ENCODE measurements at regions not wholly inside any gene's neighbourhood (a gene's known extent, or its start where the extent isn't known, plus 50 kb on each side); places are given as distances from the start of the nearest gene placed in this dataset.

DNA sequence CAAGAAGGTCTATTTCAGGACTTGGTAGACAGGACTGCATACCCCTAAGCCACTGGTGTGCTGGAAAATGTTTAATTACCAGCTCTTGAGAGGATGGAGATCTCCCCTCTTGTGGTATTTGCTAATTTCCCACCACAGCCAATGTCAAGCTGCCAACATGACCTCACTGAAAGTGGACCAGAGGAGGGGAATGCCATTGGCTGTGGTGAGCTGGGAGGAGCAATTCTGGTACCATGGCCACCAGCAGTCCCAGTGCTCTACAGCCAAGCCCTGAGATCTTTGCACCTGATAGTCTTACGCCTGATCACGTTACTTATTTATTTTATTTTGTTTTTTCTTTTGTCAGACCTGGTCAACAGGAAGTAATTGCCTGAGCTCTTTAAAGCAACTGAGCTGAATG lies 82.5 kb upstream of the BCL6 start:
- no peak for DNase-seq

DNA sequence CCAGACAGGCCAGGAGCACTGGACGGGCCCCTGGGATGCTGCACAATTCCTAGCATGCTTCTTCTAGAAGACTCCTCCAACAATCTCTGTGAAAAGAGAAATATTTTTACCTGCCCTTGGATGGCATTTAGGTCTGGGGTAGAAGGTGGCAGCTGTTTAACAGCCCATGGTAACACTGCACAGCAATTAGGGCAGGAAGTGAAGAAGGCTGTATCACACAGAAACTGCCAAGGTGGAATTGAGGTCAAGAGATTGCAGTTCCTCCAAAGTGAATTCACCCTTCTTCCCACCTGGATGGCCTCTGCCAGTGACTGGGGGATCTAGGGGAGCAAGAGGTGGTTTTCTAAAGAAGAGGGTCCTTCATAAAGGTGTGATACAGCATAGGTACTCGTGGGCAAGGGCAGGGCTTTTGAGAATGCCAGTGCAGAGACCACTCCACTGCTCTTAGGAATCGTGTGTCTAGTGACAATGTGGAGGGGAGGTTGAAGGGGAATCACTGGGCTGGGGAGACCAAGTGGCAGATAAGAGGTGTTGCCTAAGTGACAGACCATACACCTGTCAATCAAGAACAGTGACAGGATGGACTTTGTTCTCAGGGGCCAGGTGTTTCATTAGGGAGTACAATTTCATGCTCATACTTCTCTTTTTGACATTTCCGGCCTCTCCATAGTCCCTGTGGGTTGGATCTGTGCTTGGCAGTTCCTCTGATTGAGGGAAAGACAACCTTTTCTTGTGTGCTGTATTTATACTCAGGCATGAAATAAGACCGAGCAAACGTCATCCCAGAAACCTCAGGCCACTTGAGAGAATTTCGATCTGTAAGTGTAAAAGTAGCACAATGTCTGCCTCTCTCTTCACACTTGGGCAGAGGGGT lies 83.5 kb upstream of the BCL6 start:
- no peak for DNase-seq

DNA sequence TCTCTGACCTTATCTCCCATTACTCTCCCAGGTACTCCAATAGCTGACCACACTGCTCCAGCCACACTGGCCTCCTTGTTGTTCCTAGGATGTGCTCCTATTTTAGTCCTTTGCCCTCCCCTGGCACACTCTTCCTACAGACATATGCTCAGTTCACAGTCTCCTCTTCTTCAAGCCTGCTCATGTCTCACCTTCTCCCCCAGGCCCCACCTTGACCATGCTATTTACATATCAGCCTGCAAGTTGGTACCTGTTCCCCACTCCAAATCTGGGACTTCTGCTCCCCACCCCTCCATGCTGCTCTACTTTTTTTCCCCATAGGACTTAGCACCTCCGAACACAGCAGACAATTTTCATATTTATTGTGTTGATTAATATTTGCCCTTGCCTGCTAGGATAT lies 84.9 kb upstream of the BCL6 start:
- no peak for DNase-seq

DNA sequence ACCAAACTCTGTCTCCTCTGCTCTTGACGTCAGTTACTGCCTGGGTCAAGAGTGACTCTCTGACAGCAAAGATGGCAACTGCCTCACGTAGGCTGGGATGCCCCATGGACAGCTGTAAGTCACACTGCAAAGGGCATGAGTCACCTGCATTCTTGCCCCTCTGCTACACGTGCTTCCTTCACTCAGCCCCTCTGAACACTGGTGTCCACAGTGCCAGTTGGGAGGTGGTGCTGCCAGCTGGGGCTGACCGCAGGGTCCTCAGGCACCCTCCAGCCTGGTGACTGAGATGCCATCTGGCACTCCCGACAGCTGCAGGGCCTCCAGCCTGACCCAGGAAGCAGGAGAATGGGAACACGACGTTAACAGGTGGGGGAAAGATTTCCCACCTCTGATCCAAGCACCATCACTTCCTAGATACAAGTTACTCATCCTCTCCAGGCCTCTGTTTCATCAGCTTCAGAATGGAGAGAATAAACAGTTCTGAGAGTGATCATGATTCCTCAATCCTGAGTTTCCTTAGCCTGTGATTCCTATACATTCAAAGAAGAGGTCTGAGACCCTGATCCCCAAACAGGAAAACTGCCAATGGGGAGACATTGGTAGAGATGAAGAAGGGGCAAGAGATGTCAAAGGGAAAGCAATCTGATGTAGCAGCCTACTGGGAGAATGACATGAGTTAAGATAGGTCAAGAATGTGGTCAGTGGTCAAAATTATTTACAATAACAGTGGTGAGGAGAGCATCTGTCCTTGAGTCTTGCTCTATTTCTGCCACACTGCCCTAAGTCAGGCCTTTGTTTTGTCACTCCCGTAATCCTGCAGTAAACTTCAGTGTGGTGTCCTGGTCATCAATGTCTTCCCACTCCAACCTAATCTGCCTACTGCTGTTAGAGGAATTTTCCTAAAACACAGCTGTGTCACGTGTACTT lies 86.1 kb upstream of the BCL6 start:
- DNase-seq, result no peak

DNA sequence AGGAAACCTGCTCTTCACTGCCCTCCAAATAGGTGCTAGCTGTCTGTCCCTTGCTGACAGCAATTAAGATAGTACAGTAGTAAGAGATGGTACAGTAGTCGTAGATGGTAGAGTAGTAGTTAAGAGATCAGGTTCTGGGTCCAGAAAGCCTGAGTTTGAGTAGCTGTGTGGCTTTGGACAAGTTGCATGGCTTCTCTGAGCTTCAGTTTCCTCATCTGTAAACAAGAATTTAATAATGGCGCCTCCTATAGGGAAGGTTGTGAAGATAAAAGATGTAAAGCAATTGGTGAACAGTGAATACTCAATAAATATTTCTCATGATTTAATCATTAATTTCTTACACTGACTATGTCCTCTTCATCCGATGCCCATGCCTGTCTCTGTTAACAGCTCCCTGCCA lies 86.9 kb upstream of the BCL6 start:
- DNase-seq, result no peak

DNA sequence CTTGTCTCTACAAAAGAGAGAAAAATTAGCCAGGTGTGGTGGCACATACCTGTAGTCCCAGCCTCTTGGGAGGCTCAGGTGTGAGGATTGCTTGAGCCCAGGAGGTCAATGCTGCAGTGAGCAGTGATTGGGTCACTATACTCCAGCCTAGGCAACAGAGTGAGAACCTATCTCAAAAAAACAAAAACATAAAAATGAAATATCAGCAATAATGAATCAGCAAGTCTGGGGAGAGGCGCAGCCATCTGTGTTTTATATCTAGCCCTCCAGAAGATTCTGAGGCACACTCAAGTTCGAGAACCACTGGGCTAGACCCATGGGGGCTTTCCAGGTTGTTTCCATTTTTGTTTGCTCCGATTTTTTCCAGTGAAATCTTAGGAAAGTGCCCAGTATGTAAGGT lies 88.1 kb upstream of the BCL6 start:
- no peak for DNase-seq

DNA sequence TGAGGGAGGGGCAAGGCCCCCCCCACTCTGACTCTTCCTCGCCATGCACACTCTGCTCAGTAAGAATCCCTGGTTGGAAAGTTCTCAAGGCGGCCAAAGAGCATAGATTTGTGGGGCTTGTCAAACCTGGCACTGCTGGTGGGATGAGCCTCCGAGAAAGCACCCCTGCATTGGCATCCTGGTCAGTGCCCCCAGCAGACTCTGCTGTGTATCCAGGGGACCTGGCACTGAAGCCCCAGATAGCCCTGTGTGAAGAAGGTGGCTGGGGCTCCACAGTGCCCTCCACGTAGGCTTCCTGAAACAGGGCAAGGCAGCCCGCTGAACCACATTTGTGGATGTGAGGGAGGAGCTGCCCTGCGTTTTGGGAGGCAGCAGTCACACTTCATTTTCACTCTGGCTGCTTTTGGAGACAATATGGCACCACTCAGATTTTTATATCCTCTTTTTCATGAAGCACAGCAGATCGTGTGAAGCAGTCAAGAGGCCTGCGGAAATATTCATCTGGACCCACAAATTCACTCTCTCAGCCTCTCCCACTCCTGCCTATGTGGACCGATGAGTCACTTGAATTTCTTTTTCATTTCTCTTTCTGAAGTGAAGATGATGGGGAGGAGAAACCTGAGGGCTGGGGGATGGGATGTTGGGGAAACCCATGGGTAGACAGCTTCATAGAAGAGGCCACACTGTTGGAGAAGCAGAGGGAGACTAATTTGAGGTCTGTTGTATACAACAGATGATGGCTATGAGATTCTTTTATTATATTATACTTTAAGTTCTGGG lies 88.7 kb upstream of the BCL6 start:
- no peak for DNase-seq

DNA sequence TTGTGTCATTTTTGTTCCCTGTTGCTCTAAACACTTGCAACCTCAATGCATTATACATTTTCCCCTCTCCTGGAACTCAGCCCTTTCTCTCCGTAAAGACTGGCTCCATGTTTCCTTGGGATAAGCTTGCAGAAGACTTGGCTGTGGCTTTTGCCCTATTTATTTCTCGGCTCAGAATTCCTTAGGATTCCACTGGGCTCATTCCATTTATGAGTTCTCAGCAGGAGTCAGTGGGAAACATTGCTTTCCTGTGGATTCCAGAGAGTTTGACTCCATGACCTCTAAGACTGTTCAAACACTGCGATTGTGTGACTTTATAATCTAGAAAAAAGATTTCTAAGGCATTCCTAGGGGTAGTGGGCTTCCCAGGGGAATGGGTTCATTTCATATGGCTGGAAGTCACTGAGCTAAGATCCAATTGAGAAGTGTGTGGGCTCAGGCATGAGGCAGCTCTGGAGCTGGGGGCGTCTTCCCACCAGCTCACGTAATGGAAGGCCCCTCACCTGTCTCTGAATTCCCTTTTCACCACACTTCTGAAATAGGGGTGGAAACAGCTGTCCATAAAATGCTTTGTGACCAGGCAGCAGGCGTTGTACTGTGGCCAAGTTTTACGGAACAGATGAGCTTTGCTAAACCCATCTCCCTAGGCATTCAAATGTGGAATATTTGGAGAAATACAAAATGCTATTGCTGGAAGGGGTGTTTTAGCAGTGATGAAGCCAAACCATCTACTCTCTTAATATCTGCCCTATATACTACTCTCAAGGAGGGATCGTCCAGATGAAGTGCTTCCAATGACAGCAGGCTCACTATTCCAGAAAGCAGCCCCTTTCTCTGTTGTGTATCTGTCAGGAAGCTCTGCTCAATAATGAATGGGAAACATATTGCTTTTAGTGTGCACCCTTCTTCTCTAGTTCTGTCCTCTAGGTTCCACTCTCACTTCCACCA lies 91.8 kb upstream of the BCL6 start:
- DNase-seq, result no peak

DNA sequence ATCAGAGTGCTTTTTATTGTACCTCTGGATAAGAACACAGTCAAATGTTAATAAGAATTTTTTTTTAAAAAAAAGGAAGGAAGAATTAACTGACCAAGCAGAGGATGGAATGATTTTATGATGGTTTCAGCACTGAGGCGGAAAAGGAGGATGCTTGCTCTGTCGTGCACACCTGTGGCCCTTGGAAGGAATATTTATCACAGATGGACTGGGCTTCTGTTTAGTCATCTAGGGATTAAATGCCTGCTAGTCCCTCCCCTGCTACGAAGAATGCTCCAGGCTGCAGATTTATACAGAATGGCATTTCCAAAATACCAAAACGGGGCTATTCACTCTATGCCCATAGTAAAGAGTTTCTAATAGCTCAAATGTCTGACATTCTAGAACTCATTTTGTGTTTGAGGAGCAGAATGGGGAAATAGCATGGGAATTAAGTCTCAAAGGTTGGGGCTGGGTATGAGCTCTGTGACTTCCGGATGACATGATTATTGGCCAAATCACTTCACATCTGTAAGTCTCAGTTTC lies 92.8 kb upstream of the BCL6 start:
- no peak for DNase-seq

DNA sequence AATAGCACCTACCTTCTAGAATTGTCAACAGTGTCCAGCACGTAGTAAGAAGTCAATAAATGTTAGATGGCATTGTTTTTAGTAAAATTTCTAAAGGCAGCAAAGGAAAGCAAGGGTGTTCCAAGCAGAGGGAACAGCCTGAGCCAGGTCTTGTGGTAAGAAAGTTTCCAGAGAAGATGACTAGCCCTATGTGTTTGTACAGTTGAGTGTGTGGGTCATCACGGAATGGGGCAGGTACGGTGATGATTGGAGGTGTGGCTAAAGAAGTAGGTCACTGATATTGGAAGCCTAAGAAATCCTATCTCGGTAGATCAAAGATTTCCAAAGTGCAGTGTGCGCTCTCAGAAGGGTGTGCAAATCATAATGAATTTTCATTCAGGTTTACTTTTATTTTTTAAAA lies 94.2 kb upstream of the BCL6 start:
- no peak for DNase-seq

DNA sequence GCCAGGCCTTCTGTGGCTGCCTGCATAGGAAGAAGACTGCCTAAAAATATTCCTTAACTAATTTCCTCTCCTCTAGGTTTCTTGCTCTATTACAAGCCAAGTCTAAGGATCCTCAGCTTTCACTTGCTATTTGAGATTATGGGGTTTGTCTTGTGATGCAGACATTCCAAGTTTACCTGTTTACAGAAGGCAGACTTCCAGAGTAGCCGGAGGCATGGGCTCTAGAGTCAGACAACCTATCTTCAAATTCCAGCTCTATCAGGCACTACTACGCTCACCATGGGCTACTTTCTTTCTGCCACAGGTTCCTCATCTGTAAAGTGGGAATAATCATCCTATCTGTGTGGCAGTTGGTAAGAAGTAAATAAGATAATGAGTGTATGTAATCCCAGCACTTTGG lies 95.6 kb upstream of the BCL6 start:
- no peak for DNase-seq

DNA sequence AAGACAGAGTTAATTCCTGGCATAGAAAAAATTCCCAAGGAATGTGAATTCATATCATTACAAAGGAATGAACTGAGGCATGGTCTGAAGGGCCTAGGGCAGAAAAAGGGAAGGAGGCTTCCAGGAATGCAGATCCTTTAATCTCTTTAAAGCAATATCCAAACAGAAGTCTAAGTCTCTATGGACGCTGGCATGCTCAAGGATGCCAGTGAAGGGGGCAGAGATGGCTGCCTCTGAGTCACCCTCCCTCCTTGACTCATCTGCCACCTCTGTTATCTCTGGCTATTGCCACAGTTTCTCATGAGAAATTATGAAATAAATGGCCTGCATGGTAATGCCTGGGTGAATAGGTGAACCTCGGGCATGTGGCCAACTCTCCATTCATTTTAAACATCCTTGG lies 96.3 kb upstream of the BCL6 start:
- DNase-seq, result no peak

DNA sequence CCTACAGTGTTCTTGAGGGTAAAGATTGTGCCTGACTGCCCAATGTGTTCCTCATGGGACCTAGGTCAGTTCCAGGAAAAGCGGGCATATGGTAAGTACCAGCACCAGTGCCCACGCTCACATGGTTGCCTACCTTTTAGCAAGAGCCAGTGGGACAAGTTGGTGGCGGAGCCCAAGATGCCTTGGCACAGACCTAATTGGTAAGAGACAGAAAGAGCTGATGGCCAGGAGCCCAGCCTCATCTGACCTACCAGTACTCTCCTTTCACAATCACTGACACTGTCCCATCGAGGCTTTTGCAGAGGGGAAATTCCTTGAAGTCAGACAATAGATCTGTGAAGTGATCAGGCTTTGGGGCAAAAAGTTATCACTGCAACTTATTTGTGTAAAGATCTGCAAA lies 98.4 kb upstream of the BCL6 start:
- DNase-seq, result no peak

DNA sequence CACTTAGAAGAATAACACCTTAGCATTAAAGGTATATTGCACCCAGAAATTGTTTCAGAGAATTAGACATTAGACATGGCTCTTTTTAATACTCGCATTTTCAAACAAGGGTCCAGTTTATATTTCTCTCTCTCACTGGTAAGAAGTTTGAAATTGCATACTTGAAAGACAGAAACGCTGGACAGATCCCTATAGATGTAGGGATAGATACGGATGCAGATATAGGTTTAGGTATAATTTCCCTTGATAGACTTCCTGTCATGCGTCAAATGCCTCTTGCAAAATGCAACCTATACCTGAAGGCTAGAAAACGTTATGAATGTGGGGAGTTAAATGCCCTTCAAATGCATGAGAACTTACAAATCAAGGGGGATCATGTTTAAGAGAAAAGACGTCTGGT lies 99.4 kb upstream of the BCL6 start:
- DNase-seq, result no peak

DNA sequence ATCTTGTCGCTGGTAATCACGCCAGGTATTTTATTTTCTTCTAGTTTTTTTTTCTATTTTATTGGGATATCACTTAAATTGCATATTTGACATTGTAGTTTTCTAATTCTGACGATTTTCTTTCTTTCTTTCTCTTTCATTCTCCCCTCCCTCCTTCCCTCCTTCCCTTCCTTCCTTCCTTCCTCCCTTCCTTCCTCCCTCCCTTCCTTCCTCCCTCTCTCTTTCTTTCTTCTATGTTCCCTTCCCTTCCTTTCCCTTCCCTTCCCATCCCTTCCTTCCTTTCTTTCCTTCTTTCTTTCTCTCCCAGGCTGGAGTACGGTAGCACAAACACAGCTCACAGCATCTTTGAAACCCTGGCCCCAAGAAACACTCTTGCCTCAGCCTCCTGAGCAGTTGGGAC lies 100.6 kb upstream of the BCL6 start:
- no peak for DNase-seq

DNA sequence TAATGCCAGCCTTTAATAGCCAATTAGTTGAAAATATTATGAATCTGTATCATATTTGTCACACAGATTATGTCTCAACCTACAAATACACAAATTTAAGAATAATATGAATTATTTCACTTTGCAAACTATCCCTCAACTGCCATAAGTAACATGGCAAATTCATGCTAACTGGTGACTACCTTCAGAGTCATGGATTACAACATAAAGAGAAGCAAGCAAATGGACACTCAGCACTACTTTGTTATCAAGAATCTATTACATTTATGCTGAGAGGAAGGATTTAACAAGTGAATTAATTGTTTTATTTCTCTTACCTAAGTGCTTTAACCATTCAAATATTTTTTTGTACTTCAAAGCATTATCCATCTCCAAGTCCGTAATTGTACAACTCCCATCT lies 103.1 kb upstream of the BCL6 start:
- DNase-seq, result no peak

DNA sequence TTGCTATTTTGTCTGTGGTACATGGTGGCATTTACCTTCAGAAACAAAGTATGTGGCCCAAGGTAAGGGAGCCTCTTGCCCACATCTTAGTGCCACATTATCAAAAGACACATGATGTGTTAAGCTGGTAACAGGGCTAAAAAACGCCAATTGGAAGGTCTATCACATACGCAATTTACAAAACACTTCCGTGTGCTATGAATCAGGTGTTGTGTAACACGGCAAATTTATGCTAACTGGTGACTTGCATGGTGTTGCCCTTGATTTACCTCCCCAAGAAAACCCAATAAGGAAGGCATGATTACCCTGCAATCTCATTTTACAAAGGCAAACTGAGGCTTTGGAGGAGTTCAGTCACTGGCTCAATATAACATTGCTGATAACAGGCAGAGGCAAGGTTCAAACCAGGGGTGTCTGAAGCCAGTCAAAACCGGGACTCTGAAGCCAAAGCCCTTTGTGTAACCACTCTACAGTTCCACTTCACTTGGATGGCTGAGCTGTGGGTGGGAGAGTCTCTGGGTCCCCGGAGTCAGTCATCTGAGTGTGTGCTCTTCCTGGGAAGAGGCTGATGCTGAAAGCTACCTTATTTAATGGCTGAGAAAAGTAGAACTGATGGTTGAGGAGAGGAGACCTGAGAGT lies 103.9 kb upstream of the BCL6 start:
- DNase-seq, result no peak

DNA sequence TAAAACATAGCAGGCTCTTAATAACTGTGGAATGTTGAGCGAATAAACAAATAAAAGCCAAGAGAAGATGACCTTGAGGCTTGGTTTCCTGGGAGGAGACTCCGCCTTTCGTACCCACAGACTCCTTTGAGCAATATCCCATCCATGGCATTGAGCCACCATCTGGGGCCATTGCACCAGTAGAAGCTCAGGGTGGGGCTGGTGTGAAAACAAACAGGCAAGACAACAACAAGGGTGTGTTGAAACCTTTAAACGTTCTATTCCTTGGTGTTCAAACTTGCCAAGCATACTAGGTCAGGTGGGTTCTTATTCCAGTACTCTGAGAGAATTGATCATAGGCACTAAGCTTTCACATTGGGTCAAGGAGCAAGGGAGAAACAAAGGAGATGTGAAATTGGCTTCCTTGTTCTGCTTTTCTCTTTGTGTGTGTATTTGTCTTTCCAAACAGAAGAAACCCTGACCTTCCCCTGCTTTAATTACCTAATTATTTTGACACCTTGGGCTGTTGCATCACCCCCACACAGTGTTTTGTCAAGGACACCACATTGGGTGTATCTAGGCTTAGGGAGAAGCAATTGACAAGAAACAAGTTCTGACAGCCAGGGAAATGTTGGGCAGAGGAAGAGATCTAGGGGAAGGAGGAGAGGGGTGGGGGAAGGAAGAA lies 105.1 kb upstream of the BCL6 start:
- no peak for DNase-seq

DNA sequence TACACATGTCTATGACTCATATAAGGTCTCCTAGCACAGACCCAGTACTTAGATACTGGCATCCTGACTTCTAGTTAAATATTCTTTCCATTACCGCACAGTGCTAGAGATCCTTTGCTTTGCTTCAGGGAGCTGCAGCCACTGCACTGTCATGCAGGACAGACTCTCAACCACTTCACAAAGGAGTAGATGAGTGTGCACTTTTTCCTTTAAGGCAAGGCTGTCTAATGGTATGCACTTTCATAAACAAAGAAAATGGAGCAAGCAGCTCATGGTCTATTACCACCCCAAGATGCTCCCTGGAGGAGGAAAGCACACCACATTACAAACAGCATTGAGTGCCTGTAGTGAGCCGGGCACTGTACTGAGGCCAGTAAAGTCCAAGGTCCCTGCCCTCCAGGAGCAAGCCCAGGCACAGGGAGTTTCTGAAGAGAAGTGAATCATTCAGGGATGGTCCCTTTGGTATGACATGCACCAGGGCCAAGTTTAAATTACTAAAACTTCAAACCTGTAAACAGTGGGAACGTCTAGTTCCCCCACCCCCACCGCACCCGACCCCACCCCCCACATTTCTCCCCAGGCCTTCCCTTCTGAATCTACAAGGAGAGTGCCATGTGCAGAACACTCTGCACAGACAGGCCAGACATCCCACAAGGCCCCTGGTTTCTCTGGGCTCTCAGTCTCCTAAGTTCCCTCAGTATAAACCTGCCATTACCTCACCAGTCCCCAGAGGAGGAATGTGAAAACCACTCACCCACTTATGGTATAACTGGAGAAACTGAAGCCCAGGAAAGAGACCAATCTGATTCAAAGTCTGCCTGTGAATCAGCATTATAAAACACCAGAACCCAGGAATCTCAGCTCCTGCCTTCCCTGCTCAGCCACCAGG lies 107.8 kb upstream of the BCL6 start:
- no peak for DNase-seq

DNA sequence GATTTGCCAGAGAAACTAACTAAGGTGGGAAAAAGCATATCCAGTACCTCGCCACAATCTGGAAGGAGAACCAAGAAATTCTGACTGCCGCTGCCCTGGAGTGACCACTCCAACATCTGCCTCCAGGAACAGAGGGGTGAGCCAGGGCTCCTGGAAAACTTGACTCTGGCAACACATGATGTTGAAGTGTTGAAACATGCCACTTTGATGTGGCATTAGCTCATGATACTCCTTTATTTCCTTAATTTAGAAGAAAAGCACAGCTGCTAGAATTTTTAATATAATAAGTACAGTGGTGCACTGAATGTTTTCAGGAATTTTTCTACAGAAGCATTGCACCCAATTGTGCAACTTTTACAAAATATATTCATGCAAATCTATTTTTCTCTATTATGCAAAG lies 109.9 kb upstream of the BCL6 start:
- DNase-seq, result no peak

Measured in activated CD8-positive, alpha-beta memory T cell treated with anti-CD3 and anti-CD28 coated beads for 24 hours (primary cell).